ENCODE measurements at regions not wholly inside any gene's neighbourhood (a gene's known extent, or its start where the extent isn't known, plus 50 kb on each side); places are given as distances from the start of the nearest gene placed in this dataset.
A peak's percentile ranks its signal among the peaks of the same experiment; 100 is the strongest.

DNA sequence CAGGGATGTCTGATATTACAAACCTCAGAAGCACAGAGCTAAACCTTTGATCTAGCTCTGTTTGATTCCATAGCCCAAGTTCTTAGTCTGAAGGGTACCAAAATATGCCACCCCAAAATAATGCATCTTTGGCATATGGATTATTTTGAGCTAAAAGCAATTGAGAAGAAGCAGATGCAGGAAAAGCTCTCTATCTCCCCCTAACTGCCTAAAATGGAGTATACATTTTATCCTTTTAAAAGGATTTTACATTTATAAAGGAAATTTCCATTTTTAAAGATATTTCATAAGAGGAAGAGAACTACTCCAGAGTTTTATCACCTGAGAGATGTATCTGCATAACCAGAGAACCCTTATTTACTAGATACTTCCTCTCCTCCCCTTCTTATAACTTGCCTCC is 158.7 kb downstream of the ZNF674 start:
- no peaks in the 10 kb centered on the region for H3K79me2 ChIP-seq (ENCODE audit: insufficient read depth, low read length)
- no peaks in the 10 kb centered on the region for H3K9me3 ChIP-seq (ENCODE audit: low read depth, low read length)
- no peak overlapping the region for H3K4me3 ChIP-seq (ENCODE audit: insufficient read depth, low read length)
- peaks cover 8% of the 10 kb centered on the region for H3K27me3 ChIP-seq (ENCODE audit: insufficient read depth, low read length)
- H3K36me3 ChIP-seq (ENCODE audit: insufficient read depth, low read length) = no peaks in the 10 kb centered on the region
- no peak overlapping the region for H3K4me2 ChIP-seq (ENCODE audit: insufficient read depth, low read length)
- no peak for DNase-seq (ENCODE audit: insufficient read length, low spot score, missing footprints)
- H3K27ac ChIP-seq (ENCODE audit: low read depth, low read length) = no peak overlapping the region
- TF ChIP-seq, protein P1, sequence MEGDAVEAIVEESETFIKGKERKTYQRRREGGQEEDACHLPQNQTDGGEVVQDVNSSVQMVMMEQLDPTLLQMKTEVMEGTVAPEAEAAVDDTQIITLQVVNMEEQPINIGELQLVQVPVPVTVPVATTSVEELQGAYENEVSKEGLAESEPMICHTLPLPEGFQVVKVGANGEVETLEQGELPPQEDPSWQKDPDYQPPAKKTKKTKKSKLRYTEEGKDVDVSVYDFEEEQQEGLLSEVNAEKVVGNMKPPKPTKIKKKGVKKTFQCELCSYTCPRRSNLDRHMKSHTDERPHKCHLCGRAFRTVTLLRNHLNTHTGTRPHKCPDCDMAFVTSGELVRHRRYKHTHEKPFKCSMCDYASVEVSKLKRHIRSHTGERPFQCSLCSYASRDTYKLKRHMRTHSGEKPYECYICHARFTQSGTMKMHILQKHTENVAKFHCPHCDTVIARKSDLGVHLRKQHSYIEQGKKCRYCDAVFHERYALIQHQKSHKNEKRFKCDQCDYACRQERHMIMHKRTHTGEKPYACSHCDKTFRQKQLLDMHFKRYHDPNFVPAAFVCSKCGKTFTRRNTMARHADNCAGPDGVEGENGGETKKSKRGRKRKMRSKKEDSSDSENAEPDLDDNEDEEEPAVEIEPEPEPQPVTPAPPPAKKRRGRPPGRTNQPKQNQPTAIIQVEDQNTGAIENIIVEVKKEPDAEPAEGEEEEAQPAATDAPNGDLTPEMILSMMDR (IDR thresholded peaks at IDR 0.05; ENCODE audit: extremely low read depth, low read depth, low read length) = peak; percentile 42
- H3K4me1 ChIP-seq (ENCODE audit: insufficient read depth, low read length) = no peaks in the 10 kb centered on the region
- H2AFZ ChIP-seq (ENCODE audit: low read length) = no peak overlapping the region
- no peaks in the 10 kb centered on the region for H4K20me1 ChIP-seq (ENCODE audit: insufficient read depth, low read length)

- H3K4me3 ChIP-seq (ENCODE audit: insufficient read depth, low read length) = no peak overlapping the region
Measured at GRCh38 chrX:46383006-46383405, 162.2 kb downstream of the ZNF674 start.

DNA sequence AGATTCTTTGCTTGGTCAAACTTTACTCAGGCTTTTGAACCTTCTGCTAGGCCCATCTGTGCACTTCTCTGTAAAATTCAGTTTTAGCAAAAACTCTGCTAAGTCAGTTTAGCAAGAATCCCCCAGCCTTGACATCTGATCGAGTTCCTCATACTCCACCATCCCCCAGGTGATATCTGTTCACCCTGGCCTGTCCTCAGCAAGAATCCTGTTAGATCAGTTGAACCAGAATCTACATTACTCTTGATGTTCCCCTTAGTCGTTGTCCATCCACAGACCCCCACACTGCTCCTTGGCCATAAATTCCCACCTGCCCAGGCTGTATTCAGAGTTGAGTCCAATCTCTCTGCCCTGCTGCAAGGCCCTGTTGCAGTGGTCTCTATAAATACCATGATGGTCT is 162.6 kb downstream of the ZNF674 start:
- no peaks in the 10 kb centered on the region for H3K79me2 ChIP-seq (ENCODE audit: insufficient read depth, low read length)
- no peaks in the 10 kb centered on the region for H3K36me3 ChIP-seq (ENCODE audit: insufficient read depth, low read length)
- DNase-seq (ENCODE audit: insufficient read length, low spot score, missing footprints) = no peak
- H2AFZ ChIP-seq (ENCODE audit: low read length) = no peak overlapping the region
- H3K4me2 ChIP-seq (ENCODE audit: insufficient read depth, low read length) = no peak overlapping the region
- peaks cover 10% of the 10 kb centered on the region for H3K27me3 ChIP-seq (ENCODE audit: insufficient read depth, low read length)
- H4K20me1 ChIP-seq (ENCODE audit: insufficient read depth, low read length) = no peaks in the 10 kb centered on the region
- TF ChIP-seq, protein P1 (IDR thresholded peaks at IDR 0.05; ENCODE audit: extremely low read depth, low read depth, low read length) = no peak
- no peak overlapping the region for H3K4me3 ChIP-seq (ENCODE audit: insufficient read depth, low read length)
- H3K9me3 ChIP-seq (ENCODE audit: low read depth, low read length) = no peaks in the 10 kb centered on the region
- H3K27ac ChIP-seq (ENCODE audit: low read depth, low read length) = no peak overlapping the region
- no peaks in the 10 kb centered on the region for H3K4me1 ChIP-seq (ENCODE audit: insufficient read depth, low read length)

More at GRCh38 chrX:46383006-46383405, 162.2 kb downstream of the ZNF674 start:
- Histone ChIP-seq H3K36me3 (ENCODE audit: insufficient read depth, low read length) (no peaks in the 10 kb centered on the region), H3K9me3 (ENCODE audit: low read depth, low read length) (no peaks in the 10 kb centered on the region), H3K4me2 (ENCODE audit: insufficient read depth, low read length) (no peak overlapping the region), H4K20me1 (ENCODE audit: insufficient read depth, low read length) (no peaks in the 10 kb centered on the region), H3K27ac (ENCODE audit: low read depth, low read length) (no peak overlapping the region), H2AFZ (ENCODE audit: low read length) (no peak overlapping the region), H3K27me3 (ENCODE audit: insufficient read depth, low read length) (peaks cover 10% of the 10 kb centered on the region), H3K79me2 (ENCODE audit: insufficient read depth, low read length) (no peaks in the 10 kb centered on the region), H3K4me1 (ENCODE audit: insufficient read depth, low read length) (no peaks in the 10 kb centered on the region)
- TF ChIP-seq, protein P1 (IDR thresholded peaks at IDR 0.05; ENCODE audit: extremely low read depth, low read depth, low read length) = no peak
- no peak for DNase-seq (ENCODE audit: insufficient read length, low spot score, missing footprints)

DNA sequence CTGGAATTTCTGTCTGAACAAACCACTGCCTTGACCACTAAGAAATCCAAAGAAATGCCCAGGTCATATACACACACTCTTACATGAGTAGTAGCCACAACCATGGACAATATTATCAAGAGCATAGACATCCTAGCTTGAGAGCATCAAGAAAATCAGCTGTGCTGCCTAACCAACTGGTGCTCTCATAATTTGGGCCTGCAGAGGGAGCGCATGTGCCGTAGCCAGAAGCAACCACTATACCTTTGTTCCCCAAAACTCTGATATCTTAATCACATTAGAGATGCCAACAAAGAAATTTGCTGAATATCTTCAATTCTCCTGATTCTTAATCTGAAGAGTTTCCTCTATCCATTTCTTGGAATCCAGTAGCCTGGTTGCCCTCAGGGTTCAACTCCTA is 163.6 kb downstream of the ZNF674 start:
- TF ChIP-seq, protein P1 (IDR thresholded peaks at IDR 0.05; ENCODE audit: extremely low read depth, low read depth, low read length) = peak; percentile 53
- no peak overlapping the region for H3K27ac ChIP-seq (ENCODE audit: low read depth, low read length)
- DNase-seq (ENCODE audit: insufficient read length, low spot score, missing footprints) = no peak
- H3K4me1 ChIP-seq (ENCODE audit: insufficient read depth, low read length) = no peaks in the 10 kb centered on the region
- H4K20me1 ChIP-seq (ENCODE audit: insufficient read depth, low read length) = no peaks in the 10 kb centered on the region
- H3K36me3 ChIP-seq (ENCODE audit: insufficient read depth, low read length) = no peaks in the 10 kb centered on the region
- no peaks in the 10 kb centered on the region for H3K79me2 ChIP-seq (ENCODE audit: insufficient read depth, low read length)
- H3K27me3 ChIP-seq (ENCODE audit: insufficient read depth, low read length) = peaks cover 10% of the 10 kb centered on the region
- H2AFZ ChIP-seq (ENCODE audit: low read length) = no peak overlapping the region
- H3K9me3 ChIP-seq (ENCODE audit: low read depth, low read length) = no peaks in the 10 kb centered on the region
- no peak overlapping the region for H3K4me2 ChIP-seq (ENCODE audit: insufficient read depth, low read length)
- no peak overlapping the region for H3K4me3 ChIP-seq (ENCODE audit: insufficient read depth, low read length)
